ENCODE measurements at regions not wholly inside any gene's neighbourhood (a gene's known extent, or its start where the extent isn't known, plus 50 kb on each side); places are given as distances from the start of the nearest gene placed in this dataset.

GRCh38 chr5:28301712-28302111, 1263.3 kb upstream of the CDH9 start:
- no peak overlapping the region for H2AK5ac ChIP-seq (ENCODE audit: low read depth, low read length)
- FAIRE-seq: no peak
- no peak overlapping the region for H2BK120ac ChIP-seq (replicated peaks; ENCODE audit: low read depth, low read length)
- no peak overlapping the region for H3K4me2 ChIP-seq (ENCODE audit: insufficient read depth in 1 of 2, low read depth in 2 of 2, low read length in 2 of 2)
- H3K14ac ChIP-seq (ENCODE audit: insufficient read length): no peak overlapping the region
- H3K23me2 ChIP-seq (ENCODE audit: low read depth, low read length): no peaks in the 10 kb centered on the region
- H3K79me1 ChIP-seq (ENCODE audit: low read depth, low read length): no peaks in the 10 kb centered on the region
- no peaks in the 10 kb centered on the region for H3K79me2 ChIP-seq (ENCODE audit: control insufficient read depth in 1 of 2, insufficient read depth in 2 of 2, low read length in 2 of 2)
- H3K56ac ChIP-seq (replicated peaks; ENCODE audit: insufficient read length, low read depth, low read length): no peak overlapping the region
- ChIA-PET POLR2A (ENCODE audit: partially characterized antibody) (no interaction called here), CTCF (ENCODE audit: partially characterized antibody) (interaction anchor here (0.6 kb wide), 1 partner anchor 301 kb away, joined by 5 read pairs; no protein-coding TSS in a partner anchor)
- H2BK12ac ChIP-seq (ENCODE audit: low read depth, low read length): no peak overlapping the region
- H4K8ac ChIP-seq (ENCODE audit: extremely low read depth, insufficient read depth, low read length): no peak overlapping the region
- H3K4me1 ChIP-seq (replicated peaks in 1 of 4; ENCODE audit: control insufficient read depth in 3 of 4, insufficient read depth in 4 of 4, low read length in 3 of 4): no peaks in the 10 kb centered on the region
- no peak overlapping the region for H3K4me3 ChIP-seq (ENCODE audit: extremely low read depth in 1 of 4, insufficient read depth in 2 of 4, low read depth in 3 of 4, low read length in 4 of 4)
- H3K27me3 ChIP-seq (replicated peaks in 1 of 4; ENCODE audit: control insufficient read depth in 3 of 4, extremely low read depth in 1 of 4, insufficient read depth in 3 of 4, low read length in 3 of 4): peaks cover 0 to 1% (median 0%) of the 10 kb centered on the region in 4 experiments; a peak in 1 of 7 replicates
- no peak for DNase-seq (ENCODE audit: low read depth in 1 of 2, low spot score in 2 of 2)
- H2BK15ac ChIP-seq (ENCODE audit: low read length): no peak overlapping the region
- no peak overlapping the region for H4K5ac ChIP-seq (ENCODE audit: insufficient read length, low read depth, low read length)
- no peak overlapping the region for H3K23ac ChIP-seq (ENCODE audit: insufficient read length)
- no peaks in the 10 kb centered on the region for H4K20me1 ChIP-seq (replicated peaks in 1 of 2; ENCODE audit: control insufficient read depth in 1 of 2, insufficient read depth in 2 of 2, low read length in 2 of 2)
- H3K27ac ChIP-seq (ENCODE audit: low read depth, low read length): no peak overlapping the region
- no peak overlapping the region for H2AFZ ChIP-seq (ENCODE audit: low read length)
- WGBS, 2 experiments (ENCODE audit: extremely low coverage in 1 of 2, insufficient coverage in 1 of 2, insufficient read length in 1 of 2, insufficient replicate concordance in 2 of 2, low coverage in 1 of 2, low lambda C conversion rate in 2 of 2, missing lambda C conversion rate in 1 of 2): 70% methylated on average over 2 of the region's 2 CpGs; no CpG with 5 or more reads in 1 of the 2 experiments
- H2BK20ac ChIP-seq (ENCODE audit: low read length): no peak overlapping the region
- H3K36me3 ChIP-seq (ENCODE audit: control insufficient read depth in 2 of 4, insufficient read depth in 4 of 4, low read length in 3 of 4): no peaks in the 10 kb centered on the region; a peak in 1 of 8 replicates
- H3K18ac ChIP-seq (ENCODE audit: extremely low read depth, low read length): no peak overlapping the region
- H2BK5ac ChIP-seq (ENCODE audit: low read depth, low read length): no peak overlapping the region
- TF ChIP-seq JUN (IDR thresholded peaks at IDR 0.05; ENCODE audit: low read depth, low read length) (no peak), SRF (IDR thresholded peaks at IDR 0.05; ENCODE audit: low read depth, low read length) (no peak), YY1 (IDR thresholded peaks at IDR 0.05; ENCODE audit: low read depth, low read length) (no peak), GTF2F1 (IDR thresholded peaks at IDR 0.05; ENCODE audit: borderline replicate concordance, low read depth, low read length) (no peak)
- H3K9me3 ChIP-seq (ENCODE audit: insufficient read depth in 2 of 2, low read depth in 1 of 2, low read length in 1 of 2): peaks cover 0 to 9% of the 10 kb centered on the region in 2 experiments; a peak in 2 of 4 replicates
- no peak overlapping the region for H3K9ac ChIP-seq (replicated peaks in 1 of 4; ENCODE audit: extremely low read depth in 1 of 4, low read depth in 3 of 4, low read length in 3 of 4)
- H3K4ac ChIP-seq (replicated peaks; ENCODE audit: insufficient read length, low read depth, low read length): no peak overlapping the region
- H4K91ac ChIP-seq (replicated peaks; ENCODE audit: insufficient read length, low read length): no peak overlapping the region

Measured in H1 (cell line).